Muscle layer of duodenum (tissue), 2 donors: ENCODE measurements at regions not wholly inside any gene's neighbourhood (a gene's known extent, or its start where the extent isn't known, plus 50 kb on each side); places are given as distances from the start of the nearest gene placed in this dataset.

Experiments
- H3K27ac ChIP-seq: one replicate; pipeline ENCODE4 v1.7.0; 2013; ENCODE audit warnings: mild to moderate bottlenecking, low read length
- H3K27me3 ChIP-seq: one replicate; pipeline ENCODE4 v1.7.0; 2013; ENCODE audit warnings: low read depth, mild to moderate bottlenecking, control low read depth, low read length
- H3K36me3 ChIP-seq, 2 donors: one replicate each; pipeline ENCODE4 v1.7.0; 2013; ENCODE audit warnings: low read length in 2 of 2, control low read depth in 1 of 2, mild to moderate bottlenecking in 1 of 2; ENCODE audit not compliant: insufficient read depth in 2 of 2, control insufficient read depth in 1 of 2
- H3K4me1 ChIP-seq, 2 donors: one replicate each; pipeline ENCODE4 v1.7.0; 2013; ENCODE audit warnings: low read length in 2 of 2, mild to moderate bottlenecking in 2 of 2, control low read depth in 1 of 2, moderate library complexity in 1 of 2; ENCODE audit not compliant: insufficient read depth in 2 of 2, control insufficient read depth in 1 of 2
- H3K4me3 ChIP-seq, 2 donors: one replicate each; pipeline ENCODE4 v1.7.0; 2013; ENCODE audit warnings: low read length in 2 of 2, low read depth in 1 of 2, mild to moderate bottlenecking in 1 of 2
- H3K9me3 ChIP-seq, 2 donors: one replicate each; pipeline ENCODE4 v1.7.0; 2013; ENCODE audit warnings: low read length in 2 of 2, control low read depth in 1 of 2, mild to moderate bottlenecking in 1 of 2; ENCODE audit not compliant: control insufficient read depth in 1 of 2
- donor health status: healthy.

- Histone ChIP-seq H3K27ac (no peak overlapping the region), H3K36me3 (no peaks in the 10 kb centered on the region), H3K4me3 (no peak overlapping the region), H3K4me1 (no peaks in the 10 kb centered on the region), H3K9me3 (no peaks in the 10 kb centered on the region), H3K27me3 (no peaks in the 10 kb centered on the region)
These were observed 136.7 kb downstream of the FGF10 start for GRCh38 chr5:44252545-44252944.

- no peaks in the 10 kb centered on the region for H3K27me3 ChIP-seq
- H3K9me3 ChIP-seq, result no peaks in the 10 kb centered on the region
- H3K4me3 ChIP-seq, result no peak overlapping the region
- H3K4me1 ChIP-seq, result no peaks in the 10 kb centered on the region
- no peak overlapping the region for H3K27ac ChIP-seq
- no peaks in the 10 kb centered on the region for H3K36me3 ChIP-seq
These were observed 142.2 kb downstream of the FGF10 start for GRCh38 chr5:44246986-44247385.

- Histone ChIP-seq H3K27me3 (no peaks in the 10 kb centered on the region), H3K4me3 (no peak overlapping the region), H3K36me3 (no peaks in the 10 kb centered on the region), H3K27ac (no peak overlapping the region), H3K9me3 (no peaks in the 10 kb centered on the region), H3K4me1 (no peaks in the 10 kb centered on the region)
These were observed 143.3 kb downstream of the FGF10 start for GRCh38 chr5:44245935-44246334.

GRCh38 chr5:44242791-44243190, 146.4 kb downstream of the FGF10 start:
- no peaks in the 10 kb centered on the region for H3K27me3 ChIP-seq
- H3K9me3 ChIP-seq, result no peaks in the 10 kb centered on the region
- H3K36me3 ChIP-seq, result no peaks in the 10 kb centered on the region
- H3K27ac ChIP-seq, result no peak overlapping the region
- no peaks in the 10 kb centered on the region for H3K4me1 ChIP-seq
- no peak overlapping the region for H3K4me3 ChIP-seq

- Histone ChIP-seq H3K9me3 (no peaks in the 10 kb centered on the region), H3K4me3 (no peak overlapping the region), H3K27ac (no peak overlapping the region), H3K27me3 (no peaks in the 10 kb centered on the region), H3K4me1 (no peaks in the 10 kb centered on the region), H3K36me3 (no peaks in the 10 kb centered on the region)
These were observed 153.2 kb downstream of the FGF10 start for GRCh38 chr5:44236040-44236439.

GRCh38 chr5:44233691-44234090, 155.5 kb downstream of the FGF10 start:
- Histone ChIP-seq H3K27ac (no peak overlapping the region), H3K9me3 (no peaks in the 10 kb centered on the region)

GRCh38 chr5:44225231-44226160, 163.7 kb downstream of the FGF10 start:
- no peaks in the 10 kb centered on the region for H3K27me3 ChIP-seq
- H3K27ac ChIP-seq, result no peak overlapping the region

More at GRCh38 chr5:44233691-44234090, 155.5 kb downstream of the FGF10 start:
- H3K36me3 ChIP-seq, result no peaks in the 10 kb centered on the region
- no peak overlapping the region for H3K4me3 ChIP-seq
- no peaks in the 10 kb centered on the region for H3K27me3 ChIP-seq
- no peaks in the 10 kb centered on the region for H3K4me1 ChIP-seq

GRCh38 chr5:44199408-44199807, 189.8 kb downstream of the FGF10 start:
- Histone ChIP-seq H3K27ac (no peak overlapping the region), H3K4me3 (no peak overlapping the region), H3K36me3 (no peaks in the 10 kb centered on the region), H3K27me3 (no peaks in the 10 kb centered on the region), H3K9me3 (peaks cover 0 to 9% of the 10 kb centered on the region in 2 donors), H3K4me1 (no peaks in the 10 kb centered on the region)

More at GRCh38 chr5:44225231-44226160, 163.7 kb downstream of the FGF10 start:
- no peaks in the 10 kb centered on the region for H3K4me1 ChIP-seq
- no peaks in the 10 kb centered on the region for H3K36me3 ChIP-seq
- H3K4me3 ChIP-seq, result no peak overlapping the region
- no peaks in the 10 kb centered on the region for H3K9me3 ChIP-seq

- no peaks in the 10 kb centered on the region for H3K36me3 ChIP-seq
- H3K9me3 ChIP-seq, result peaks cover 0 to 4% of the 10 kb centered on the region in 2 donors
- H3K27me3 ChIP-seq, result no peaks in the 10 kb centered on the region
- no peak overlapping the region for H3K27ac ChIP-seq
- no peaks in the 10 kb centered on the region for H3K4me1 ChIP-seq
- H3K4me3 ChIP-seq, result no peak overlapping the region
These were observed 200.0 kb downstream of the FGF10 start for GRCh38 chr5:44189255-44189654.

GRCh38 chr5:44187973-44188372, 201.2 kb downstream of the FGF10 start:
- Histone ChIP-seq H3K27me3 (no peaks in the 10 kb centered on the region), H3K9me3 (peaks cover 0 to 4% of the 10 kb centered on the region in 2 donors)

GRCh38 chr5:44183753-44184152, 205.5 kb downstream of the FGF10 start:
- H3K27ac ChIP-seq, result no peak overlapping the region
- H3K4me3 ChIP-seq, result no peak overlapping the region
- no peaks in the 10 kb centered on the region for H3K27me3 ChIP-seq
- H3K36me3 ChIP-seq, result no peaks in the 10 kb centered on the region
- H3K4me1 ChIP-seq, result no peaks in the 10 kb centered on the region
- peaks cover 0 to under 1% of the 10 kb centered on the region in 2 donors for H3K9me3 ChIP-seq

More at GRCh38 chr5:44187973-44188372, 201.2 kb downstream of the FGF10 start:
- no peak overlapping the region for H3K27ac ChIP-seq
- no peaks in the 10 kb centered on the region for H3K36me3 ChIP-seq
- H3K4me3 ChIP-seq, result no peak overlapping the region
- H3K4me1 ChIP-seq, result no peaks in the 10 kb centered on the region
